ENCODE measurements at regions not wholly inside any gene's neighbourhood (a gene's known extent, or its start where the extent isn't known, plus 50 kb on each side); places are given as distances from the start of the nearest gene placed in this dataset.

GRCh38 chr1:182196897-182197870 lies 135.7 kb upstream of the ZNF648 start:
- intact Hi-C loops (cut with micrococcal nuclease): no loop called here

GRCh38 chr1:182195733-182196132 lies 134.2 kb upstream of the ZNF648 start:
- intact Hi-C loops (cut with micrococcal nuclease): no loop called here

- intact Hi-C loops (cut with micrococcal nuclease): no loop called here
Observed at GRCh38 chr1:182193908-182194550, 132.5 kb upstream of the ZNF648 start.

GRCh38 chr1:182192966-182193365 lies 131.5 kb upstream of the ZNF648 start:
- intact Hi-C loops (cut with micrococcal nuclease): no loop called here

GRCh38 chr1:182192215-182192614 lies 130.7 kb upstream of the ZNF648 start:
- intact Hi-C loops (cut with micrococcal nuclease): no loop called here

- intact Hi-C loops (cut with micrococcal nuclease): no loop called here
Observed at GRCh38 chr1:182191381-182192115, 130.0 kb upstream of the ZNF648 start.

- intact Hi-C loops (cut with micrococcal nuclease): no loop called here
Observed at GRCh38 chr1:182189535-182190066, 128.1 kb upstream of the ZNF648 start.

GRCh38 chr1:182186757-182187146 lies 125.2 kb upstream of the ZNF648 start:
- intact Hi-C loops (cut with micrococcal nuclease): no loop called here

GRCh38 chr1:182185842-182186756 lies 124.6 kb upstream of the ZNF648 start:
- intact Hi-C loops (cut with micrococcal nuclease): no loop called here

- intact Hi-C loops (cut with micrococcal nuclease): no loop called here
Observed at GRCh38 chr1:182185136-182185535, 123.6 kb upstream of the ZNF648 start.

GRCh38 chr1:182183606-182184005 lies 122.1 kb upstream of the ZNF648 start:
- intact Hi-C loops (cut with micrococcal nuclease): no loop called here

- intact Hi-C loops (cut with micrococcal nuclease): no loop called here
Observed at GRCh38 chr1:182182311-182182710, 120.8 kb upstream of the ZNF648 start.

GRCh38 chr1:182181167-182181572 lies 119.7 kb upstream of the ZNF648 start:
- intact Hi-C loops (cut with micrococcal nuclease): no loop called here

- intact Hi-C loops (cut with micrococcal nuclease): no loop called here
Observed at GRCh38 chr1:182175361-182175931, 113.9 kb upstream of the ZNF648 start.

GRCh38 chr1:182174513-182174855 lies 113.0 kb upstream of the ZNF648 start:
- intact Hi-C loops (cut with micrococcal nuclease): no loop called here

GRCh38 chr1:182173808-182174512 lies 112.4 kb upstream of the ZNF648 start:
- intact Hi-C loops (cut with micrococcal nuclease): no loop called here

GRCh38 chr1:182172699-182173098 lies 111.2 kb upstream of the ZNF648 start:
- intact Hi-C loops (cut with micrococcal nuclease): no loop called here

- intact Hi-C loops (cut with micrococcal nuclease): no loop called here
Observed at GRCh38 chr1:182170891-182171461, 109.5 kb upstream of the ZNF648 start.

GRCh38 chr1:182169203-182169602 lies 107.7 kb upstream of the ZNF648 start:
- intact Hi-C loops (cut with micrococcal nuclease): no loop called here

Measured in T-helper 1 cell treated with Interleukin-12 subunit alpha and Interleukin-12 subunit beta and Interleukin-4 antibody, amounts not matched to agents 30 ng/mL and 1 ng/mL, for 36 hours (primary cell).